NCI-H2227 treated with DMSO at 0.1 percent for 48 hours (cell line): ENCODE measurements at regions not wholly inside any gene's neighbourhood (a gene's known extent, or its start where the extent isn't known, plus 50 kb on each side); places are given as distances from the start of the nearest gene placed in this dataset.
"Not testable (repeated sequence)": the region's sequence is repeated elsewhere in the genome, so short reads cannot be mapped to it uniquely, and the experiment has no call there.

Source experiments
- DNase-seq: peaks from one replicate; lab custom pipeline; 2025; lab: John Stamatoyannopoulos, UW

DNA sequence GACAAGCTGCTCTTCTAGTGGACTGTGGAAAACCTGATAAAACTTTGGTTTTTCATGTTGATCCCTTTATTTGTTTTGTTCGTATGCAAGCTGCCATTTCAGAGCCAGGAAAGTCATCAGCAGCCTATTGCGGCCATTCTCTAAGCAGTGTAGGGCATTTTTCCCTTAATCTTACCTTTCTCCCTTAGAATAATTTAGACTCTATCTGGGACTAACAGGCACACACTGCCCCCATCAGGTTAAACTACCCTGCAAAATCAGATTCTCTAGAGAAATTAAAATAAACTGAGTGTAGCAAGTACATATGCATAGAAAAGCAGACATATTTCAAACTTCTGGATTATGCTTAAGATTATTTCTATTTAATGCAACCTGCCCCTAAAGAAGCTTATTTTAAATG is 347.5 kb downstream of the METTL4 start:
- no peak for DNase-seq

DNA sequence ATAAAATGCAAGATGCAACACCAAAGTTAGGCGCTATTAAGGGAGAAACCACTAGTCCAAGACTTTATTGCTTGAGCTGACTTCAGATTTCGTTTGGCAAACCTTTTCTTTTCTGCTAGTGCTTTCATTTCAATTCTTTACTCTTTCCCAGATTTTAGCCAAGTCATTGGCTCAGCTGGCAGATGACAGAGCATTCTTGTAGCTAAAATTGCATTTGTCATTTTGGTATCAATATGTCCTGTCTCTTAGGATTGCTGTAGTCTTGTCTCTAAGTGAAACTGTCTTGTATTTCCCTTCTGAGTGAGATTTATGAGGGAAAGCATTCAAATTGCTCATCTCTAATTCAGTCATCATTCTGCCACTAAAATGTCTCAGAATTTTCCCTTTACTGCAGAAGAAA is 335.1 kb downstream of the METTL4 start:
- DNase-seq = no peak

DNA sequence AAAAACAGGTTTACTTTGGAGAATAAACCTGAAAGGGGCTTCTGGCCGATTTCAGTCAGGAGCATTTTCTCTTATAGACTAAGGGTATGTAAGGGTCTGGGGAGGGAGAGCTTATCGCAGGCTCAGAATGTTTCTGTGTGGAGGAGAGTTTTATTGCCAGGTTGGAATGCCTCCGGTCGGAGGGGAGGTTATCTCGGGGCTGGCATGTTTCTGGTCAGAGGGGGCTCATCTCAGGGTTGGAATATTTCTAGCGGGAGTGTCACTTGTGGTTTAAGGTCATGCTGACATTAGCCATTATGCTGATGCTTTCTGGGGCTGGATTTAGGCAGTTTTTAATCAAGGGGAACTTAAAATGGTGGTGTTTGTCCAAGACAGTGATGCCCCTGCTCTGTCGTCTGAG is 333.6 kb downstream of the METTL4 start:
- DNase-seq = no peak

DNA sequence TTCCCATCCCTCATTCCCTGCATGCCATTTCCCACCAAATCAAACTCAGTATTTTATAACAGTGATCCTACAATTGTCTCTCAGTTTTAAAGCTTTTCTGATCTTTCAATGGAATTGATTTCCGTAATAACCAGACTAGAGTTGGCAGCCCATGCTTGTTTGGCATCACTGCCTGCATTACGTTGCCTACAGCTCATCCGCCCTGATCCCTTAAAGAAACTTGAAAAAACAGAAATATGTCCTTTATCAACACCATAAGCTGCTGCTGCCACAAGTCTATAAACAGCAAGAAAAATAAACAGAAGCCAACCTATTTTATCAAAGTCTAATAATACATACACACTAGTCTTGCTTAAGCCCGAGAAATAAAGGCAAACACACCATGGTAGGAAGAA is 331.0 kb downstream of the METTL4 start:
- DNase-seq = no peak

DNA sequence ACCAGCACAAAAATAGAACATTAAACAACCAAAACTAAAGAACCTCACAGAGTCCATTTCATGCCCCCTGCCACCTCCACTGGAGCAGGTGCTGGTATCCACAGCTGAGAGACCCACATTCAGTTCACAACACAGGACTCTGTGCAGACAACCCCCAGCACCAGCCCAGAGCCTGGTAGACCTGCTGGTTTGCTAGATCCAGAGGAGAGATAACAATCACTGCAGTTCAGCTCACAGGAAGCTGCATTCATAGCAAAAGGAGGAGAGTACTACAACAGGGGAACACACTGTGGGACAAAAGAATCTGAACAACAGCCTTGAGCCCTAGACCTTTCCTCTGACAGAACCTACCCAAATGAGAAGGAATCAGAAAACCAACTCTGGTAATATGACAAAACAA is 326.7 kb downstream of the METTL4 start:
- no peak for DNase-seq

DNA sequence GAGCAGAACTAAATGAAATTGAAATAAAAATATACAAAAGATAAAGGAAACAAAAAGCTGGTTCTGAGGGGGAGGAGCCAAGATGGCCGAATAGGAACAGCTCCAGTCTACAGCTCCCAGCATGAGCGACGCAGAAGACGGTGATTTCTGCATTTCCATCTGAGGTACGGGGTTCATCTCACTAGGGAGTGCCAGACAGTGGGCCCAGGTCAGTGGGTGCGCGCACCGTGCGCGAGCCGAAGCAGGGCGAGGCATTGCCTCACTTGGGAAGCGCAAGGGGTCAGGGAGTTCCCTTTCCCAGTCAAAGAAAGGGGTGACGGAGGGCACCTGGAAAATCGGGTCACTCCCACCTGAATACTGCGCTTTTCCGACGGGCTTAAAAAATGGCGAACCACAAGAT is 324.2 kb downstream of the METTL4 start:
- not testable (repeated sequence) for DNase-seq

DNA sequence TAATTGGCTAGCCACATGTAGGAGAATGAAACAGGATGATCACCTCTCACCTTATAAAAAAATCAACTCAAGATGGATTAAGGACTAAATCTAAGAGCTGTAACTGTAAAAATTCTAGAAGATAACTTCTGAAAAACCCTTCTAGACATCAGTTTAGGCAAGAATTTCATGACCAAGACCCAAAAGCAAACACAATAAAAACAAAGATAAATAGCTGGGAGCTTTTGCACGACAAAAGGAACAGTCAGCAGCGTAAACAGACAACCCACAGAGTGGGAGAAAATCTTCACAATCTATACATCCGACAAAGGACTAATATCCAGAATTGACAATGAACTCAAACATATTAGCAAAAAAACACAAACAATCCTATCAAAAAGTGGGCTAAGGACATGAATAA is 316.3 kb downstream of the METTL4 start:
- DNase-seq = no peak

DNA sequence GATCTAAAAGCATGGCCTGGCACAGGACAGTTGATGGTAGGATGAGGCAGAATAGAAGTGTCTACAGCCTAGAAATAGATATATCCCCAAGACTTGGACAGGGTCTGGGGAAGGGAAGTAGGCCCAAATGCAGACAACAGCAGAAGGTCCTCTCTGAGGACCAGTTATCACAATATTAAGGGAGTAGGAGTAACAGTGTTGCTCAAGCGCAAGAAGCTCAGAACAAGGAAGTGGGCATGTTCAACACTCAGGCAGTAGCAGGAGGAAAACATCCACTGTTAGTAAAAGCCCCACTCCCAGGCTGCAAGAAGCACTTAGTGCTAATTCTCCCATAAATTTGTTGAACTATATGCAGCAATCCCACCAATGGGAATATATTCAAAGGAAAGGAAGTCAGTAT is 314.7 kb downstream of the METTL4 start:
- no peak for DNase-seq

DNA sequence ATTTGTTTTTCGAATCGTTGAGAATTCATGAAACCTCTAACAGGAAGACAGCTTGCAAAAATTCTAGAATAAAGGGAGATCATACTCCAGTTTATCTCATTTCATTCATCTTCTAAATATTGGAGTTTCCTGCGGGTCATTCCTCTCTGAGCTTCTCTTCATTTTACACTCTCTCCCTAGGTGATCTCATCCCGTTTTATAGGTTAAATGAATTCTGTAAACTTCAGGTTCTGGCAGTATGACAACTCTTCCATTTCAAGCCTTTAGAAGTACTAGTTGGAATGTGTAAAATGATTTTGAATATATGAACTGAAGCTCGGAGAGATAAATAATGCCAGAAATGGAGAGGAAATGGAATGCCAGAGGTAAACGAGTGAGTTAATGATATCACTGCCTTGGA is 312.4 kb downstream of the METTL4 start:
- DNase-seq = no peak

DNA sequence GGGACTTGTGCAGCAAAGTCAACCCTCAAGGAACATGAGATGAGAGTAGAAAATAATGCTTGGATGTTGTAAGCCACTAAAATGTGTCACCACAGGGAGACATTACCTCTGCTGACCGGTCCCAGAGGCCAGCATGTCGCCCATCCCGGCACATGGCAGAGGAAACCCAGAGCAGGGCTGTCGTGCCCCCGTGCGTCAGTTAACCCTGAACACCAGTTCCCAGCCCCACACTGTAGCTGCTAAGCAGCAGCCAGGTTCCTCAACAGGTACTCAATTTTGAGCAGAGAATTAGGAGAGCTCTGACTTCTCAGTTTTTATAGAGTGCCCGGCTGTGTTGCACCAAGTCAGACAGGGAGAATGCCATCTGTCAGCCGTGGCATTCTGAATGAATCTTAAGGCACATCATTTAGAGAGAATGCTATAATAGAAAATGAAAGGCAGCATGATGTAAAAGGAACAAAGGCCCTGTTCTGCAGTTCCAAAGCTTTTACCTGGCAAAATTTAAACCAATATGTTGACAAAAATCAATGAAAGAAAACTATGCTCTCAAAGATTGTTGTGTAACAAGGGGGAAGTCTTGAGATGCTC is 307.9 kb downstream of the METTL4 start:
- no peak for DNase-seq

DNA sequence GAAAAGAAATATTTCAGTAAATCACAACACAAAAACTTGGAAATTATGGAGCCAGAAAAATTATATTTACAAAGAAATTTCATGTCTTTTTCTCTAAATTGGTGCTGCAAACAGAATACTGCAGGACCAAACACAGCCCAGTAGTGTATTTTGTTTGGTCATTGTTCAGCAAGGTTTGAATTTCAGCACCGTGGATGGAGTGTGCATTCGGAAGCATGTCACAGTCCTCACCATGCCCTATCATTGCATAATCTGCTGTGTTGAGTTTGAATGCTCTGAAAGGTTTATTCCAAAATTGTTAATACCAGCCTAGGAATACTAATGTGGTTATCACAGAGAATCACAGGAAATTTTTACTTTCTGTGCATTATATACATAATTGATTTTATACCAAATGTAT is 296.7 kb downstream of the METTL4 start:
- DNase-seq = no peak

DNA sequence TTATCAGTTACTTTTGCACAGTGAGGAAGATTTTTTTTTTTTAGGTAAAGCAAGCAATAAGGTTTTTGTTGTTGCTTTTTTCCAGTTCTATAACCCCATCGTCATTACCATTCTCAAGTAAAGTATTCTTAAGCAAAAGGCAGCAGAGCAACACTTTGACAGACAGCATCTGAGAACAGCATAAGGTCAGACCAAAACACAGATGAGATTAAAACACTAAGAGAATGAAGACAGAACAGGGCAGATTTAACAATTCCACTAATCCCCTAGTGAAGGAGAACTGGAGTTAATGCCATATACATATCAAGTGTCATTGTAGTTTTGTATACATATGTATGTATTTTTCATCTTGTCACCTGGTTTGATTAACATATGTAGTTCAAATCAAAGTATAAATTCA is 290.2 kb downstream of the METTL4 start:
- no peak for DNase-seq

DNA sequence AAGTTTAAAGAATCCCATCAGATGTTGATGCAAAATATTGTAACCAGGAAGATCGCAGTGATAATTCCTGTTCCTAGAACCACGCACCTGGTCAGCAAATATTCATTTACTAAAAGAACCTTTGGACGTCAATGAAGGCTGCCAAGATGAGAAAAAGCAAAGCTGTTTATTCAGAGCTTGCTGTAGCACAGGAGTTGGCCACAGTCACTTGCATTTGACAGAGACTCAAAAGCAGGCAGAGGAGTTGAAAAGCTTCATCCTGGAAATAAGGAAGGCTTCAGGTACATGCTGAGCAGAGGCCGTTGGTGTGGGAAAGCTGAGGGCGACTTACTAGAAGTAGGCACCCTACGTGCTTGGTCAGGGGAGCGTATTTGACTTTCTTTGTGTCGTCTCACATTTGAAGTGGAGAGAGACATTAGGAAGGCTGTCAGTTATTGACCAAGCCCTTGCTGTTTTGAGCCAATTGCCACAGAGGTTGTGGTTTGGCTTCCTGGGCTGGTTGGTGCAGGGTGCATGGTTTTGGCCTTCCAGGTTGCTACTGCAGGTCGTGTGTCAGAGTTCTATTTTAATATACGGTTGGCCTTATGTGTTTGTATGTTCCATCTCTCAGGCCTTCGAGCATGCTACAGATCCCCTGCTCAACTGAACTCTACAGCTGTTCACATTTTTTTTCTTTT is 289.6 kb downstream of the METTL4 start:
- no peak for DNase-seq

DNA sequence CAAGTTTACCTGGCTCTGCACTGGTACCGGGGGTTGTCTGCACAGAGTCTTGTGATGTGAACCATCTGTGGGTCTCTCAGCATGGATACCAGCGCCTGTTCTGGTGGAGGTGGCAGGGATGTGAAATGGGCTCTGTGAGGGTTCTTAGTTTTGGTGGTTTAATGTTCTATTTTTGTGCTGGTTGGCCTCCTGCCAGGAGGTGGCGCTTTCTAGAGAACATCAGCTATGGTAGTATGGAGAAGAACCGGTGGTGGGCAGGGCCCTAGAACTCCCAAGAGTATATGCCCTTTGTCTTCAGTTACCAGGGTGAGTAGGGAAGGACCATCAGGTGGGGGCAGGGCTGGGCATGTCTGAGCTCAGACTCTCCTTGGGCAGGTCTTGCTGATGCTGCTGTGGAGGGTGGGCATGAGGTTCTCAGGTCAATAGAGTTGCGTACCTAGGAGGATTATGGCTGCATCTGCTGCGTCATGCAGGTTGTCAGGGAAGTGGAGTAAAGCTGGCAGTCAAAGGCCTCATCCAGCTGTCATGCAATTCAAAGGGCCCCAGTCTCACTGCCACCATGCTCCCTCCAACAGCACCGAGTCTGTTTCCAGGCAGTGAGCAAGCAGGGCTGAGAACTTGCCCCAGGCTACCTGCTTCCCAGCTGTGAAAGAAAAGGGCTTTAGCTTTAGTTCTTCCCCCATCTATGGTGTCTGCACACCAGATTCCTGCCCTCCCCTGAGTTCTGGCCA is 278.0 kb downstream of the METTL4 start:
- no peak for DNase-seq

DNA sequence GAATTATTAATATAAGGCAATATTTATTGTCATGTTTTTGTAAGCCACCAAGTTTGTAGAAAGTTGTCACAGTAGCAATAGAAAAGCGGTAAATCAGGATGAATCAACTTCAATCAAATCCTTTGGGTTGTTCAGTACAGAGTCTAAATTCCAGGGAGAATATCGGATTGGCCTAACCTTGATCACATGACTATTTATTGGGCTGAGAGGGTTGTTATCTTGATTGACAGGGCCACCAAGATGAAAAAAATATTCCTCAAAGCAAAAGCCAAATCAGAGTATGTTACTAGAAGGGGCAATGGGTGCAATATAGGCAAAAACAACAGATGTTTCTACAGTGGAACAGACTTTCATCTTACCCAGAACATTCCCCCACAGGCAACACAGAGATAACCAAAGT is 270.0 kb downstream of the METTL4 start:
- DNase-seq = no peak

DNA sequence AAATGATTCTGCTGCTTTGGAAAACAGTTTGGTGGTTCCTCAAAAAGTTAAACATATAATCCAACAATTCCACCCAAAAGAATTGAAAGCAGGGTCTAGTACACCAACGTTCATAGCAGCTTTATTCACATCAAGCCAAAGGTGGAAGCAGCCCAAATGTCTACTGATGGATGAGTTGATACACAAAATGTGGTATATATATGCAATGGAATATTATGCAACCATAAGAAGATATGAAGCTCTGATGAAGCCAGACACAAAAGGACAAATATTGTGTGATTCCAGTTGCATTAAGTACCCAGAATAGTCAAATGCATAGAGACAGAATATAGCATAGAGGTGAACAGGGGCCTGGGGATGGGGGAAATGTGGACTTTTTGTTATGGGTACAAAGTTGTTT is 269.3 kb downstream of the METTL4 start:
- no peak for DNase-seq

DNA sequence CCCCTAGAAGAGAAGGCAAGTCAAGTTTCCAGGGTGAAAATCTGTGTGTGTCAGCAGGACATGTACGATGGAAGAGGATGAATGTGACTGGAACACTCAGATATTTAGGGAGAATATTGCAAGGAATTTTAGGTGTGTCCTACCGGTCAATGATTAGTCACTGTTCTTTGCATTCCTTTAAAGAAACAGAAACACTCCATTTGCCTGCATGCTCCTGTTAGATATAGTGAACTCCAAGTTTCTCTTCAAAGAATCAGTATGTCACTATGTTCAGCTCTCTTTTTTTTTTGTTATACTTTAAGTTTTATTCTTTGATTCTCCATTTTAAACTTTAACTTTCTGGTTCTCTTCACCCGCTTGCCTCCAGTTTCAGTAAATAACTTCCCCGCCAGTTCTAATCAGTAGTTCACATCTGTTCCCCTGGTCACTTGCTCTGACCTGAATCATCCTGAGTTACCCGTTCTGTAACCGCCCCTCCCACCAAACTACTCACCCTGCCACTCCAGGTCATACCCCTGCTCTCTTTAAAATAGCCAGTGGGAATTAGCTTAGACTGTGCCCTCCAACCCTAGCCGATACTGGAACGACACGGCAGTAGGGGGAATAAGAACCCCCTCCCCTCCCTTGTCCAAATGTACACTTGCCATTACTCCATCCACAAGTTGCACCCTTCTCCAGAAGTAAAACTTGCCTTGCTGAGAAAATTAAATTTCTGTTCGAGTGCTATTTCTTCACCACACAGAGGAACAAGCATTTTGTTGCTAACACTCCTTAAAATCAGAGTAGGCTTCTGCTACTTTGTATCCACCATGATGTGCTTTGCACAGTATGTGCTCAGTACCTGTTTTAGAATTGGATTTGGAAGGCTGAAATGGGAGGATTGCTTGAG is 268.4 kb downstream of the METTL4 start:
- DNase-seq = no peak

DNA sequence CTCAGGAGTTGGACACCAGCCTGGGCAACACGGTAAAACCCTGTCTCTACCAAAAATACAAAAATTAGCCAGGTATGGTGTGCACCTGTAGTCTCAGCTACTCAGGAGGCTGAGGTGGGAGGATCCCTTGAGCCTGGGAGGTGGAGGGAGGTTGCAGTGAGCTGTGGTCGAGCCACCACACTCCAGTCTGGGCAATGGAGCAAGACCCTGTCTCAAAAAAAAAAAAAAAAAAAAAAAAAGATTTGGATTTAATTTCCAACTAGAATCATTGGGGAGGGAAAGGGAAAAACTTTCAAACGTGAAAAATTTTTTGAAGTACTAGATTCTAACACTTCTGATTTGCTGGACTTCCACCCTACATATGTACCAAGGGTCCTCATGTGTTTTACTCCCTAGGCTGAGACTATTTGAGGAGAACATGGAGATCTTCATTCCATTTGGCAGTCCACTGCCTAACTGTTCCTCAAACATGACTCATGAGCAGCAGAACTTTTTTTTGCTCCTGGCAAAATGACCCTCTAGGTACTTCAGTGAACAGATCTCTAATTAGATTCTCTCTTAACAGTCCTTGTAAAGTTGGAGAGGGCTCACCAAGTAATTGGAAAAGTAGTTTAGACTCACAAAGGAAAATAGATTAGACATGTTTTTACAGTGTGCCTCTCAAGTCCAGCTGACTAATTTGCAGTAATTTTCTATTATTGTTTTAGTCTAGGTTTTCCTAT is 267.6 kb downstream of the METTL4 start:
- DNase-seq = no peak

DNA sequence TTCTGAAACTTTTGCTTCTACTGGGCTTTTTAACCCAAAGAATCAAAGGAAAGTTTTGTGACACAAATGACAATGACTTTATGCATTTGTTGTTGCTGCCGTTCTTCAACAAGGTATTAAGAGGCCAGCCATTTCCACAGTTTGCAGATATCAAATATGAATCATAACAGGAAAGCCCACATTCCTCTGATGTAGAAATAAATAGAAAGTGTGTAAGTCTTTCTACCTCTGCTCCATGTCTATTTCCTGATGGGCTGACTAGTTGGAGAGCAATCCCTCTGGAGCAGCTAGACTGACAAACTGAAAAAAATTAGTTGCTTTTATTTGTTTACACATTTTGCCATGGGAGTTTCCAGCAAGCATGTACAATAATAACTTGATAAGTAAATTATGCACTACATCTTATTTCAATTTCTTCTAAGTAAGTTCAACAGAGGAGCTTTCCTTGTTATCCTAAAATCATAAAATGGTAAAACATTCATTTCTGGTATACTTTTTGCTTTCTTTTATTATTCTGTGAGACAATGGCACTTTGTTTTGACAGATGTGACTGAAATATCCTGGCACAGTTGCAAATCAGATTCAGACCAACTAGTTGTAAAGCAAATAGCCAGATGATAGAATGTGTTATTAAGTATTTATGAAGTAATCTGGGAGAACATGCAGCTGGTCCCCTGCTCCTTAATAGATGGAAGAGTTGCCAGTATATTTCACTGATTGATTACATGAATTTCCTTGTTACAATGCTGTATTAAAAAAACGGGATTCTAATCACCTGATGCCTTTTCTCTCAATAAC is 266.7 kb downstream of the METTL4 start:
- no peak for DNase-seq

DNA sequence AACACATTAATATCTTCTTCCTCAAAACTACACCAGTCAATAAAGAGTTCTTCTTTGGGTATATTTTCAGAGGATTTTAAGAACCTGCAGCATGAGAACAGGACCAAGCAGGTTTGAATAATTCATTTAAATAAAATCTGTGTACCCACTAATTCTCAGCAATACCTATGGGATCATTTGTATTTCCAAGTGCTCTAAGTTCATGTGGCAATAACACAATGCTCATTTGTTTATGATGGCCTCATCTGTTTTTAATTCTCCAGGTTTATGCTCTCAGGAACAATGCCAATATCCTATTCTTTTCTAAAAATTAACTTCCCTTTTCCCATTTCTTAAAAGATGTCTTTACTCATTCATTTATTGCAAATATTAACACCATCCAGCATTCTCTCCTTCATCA is 264.7 kb downstream of the METTL4 start:
- no peak for DNase-seq

DNA sequence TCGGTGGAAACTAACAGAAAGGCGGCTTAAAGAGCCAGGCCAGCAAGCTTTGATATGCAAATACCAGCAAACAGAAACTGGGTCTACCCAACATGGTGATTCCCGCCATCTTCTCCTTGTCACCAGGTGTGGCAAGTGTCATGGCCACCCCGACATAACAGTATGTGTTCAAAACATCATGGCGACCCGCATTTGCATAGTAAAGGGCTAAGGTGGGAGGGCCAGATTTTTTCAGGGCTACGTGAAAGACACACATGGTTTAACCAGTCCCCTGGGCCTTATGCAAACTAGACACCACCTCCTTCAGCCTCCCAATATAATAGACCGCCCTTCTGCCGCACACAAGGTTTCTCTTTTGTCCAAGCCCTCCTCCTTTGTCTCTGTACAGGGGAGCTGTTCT is 260.4 kb downstream of the METTL4 start:
- no peak for DNase-seq
